GM21528 (cell line): ENCODE measurements at regions not wholly inside any gene's neighbourhood (a gene's known extent, or its start where the extent isn't known, plus 50 kb on each side); places are given as distances from the start of the nearest gene placed in this dataset.
A peak's percentile ranks its signal among the peaks of the same experiment; 100 is the strongest.
"Not testable (repeated sequence)": the region's sequence is repeated elsewhere in the genome, so short reads cannot be mapped to it uniquely, and the experiment has no call there.

ENCODE experiments used
- ATAC-seq: cut with Tn5 transposase; IDR thresholded peaks from one replicate; pipeline ENCODE4 v1.9.1; 2021; ENCODE audit warnings: mild to moderate bottlenecking, moderate library complexity; ENCODE audit not compliant: unreplicated experiment, low FRiP score

DNA sequence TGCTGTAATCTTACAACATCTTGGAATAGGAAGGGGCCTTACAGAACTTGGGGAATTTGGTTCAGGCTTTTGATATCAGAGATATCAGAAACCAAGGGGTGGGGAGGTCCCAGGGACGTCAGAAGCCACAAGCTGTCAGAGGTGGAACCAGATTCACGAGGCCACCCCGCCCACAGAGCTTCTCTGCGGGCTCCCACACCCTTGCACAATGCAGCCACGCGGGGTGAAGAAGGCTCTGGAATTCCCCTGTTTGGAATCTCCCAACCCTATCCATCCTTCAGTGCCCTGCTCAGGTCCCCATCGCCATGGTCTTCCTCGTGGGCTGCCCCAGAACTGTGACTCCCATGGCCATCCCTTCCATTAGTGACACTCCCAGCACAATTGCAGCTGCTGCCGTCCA is 247.1 kb upstream of the SHH start:
- no peak for ATAC-seq

DNA sequence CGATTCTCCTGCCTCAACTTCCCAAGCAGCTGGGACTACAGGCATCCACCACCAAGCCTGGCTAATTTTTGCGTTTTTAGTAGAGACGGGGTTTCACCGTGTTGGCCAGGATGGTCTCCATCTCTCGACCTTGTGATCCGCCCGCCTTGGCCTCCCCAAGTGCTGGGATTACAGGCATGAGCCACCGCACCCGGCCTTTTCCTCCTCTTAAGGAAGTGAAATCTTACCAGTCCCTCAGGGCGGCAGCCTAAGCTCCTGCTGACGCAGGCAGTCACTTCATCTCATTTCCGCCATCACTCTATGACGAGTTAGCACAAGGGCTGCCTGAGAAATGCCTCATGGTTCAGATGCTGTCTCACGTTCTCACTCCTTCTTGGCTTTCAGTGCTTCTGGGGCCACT is 246.0 kb upstream of the SHH start:
- no peak for ATAC-seq

DNA sequence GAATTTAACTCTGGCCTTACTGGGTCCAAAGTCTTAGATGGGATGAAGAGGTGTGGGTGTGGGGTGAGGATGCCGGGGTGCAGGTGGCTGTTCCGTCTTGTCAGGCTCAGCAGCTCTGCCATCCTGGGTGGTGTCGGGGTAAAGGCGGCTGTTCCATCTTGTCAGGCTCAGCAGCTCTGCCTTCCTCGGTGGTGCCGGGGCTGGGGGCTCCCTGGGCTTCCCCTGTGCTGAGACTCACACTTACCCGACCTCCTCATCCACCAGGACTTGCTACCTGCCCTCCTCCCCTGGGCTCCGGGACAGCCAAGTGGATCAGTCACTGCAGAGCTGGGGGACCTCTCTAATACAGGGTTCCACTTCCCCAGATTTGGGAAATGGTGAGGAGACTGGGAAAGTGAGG is 244.3 kb upstream of the SHH start:
- ATAC-seq, result no peak

DNA sequence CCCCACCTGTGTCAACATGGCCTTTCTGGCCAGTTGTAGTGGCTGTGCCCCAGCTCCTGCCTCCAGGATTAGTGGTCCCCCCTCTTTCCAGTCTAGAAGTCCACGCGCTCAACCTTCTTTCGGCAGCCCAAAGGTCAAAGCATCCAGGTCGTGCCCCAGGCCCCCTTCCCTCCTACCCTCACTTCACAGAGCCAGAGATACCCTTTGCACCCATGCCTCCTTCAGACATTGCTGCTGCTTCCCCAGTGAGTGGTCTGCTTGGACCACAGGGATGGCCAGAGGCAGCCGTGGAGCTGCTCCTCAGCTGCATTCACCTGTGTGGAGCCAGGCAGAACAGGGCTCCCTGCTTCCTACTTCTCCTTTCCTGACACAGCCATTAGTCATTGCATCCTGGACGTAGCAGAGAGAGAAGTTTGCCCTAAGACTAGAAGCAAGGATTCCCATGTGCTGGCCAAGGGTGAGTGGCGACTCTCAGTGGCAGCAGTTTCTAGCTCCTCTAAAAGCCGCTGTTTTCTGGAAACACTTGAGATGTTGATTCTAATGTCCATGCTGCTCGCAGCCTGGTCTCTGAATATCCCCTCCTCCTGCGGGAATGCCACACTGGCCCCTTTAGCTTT is 243.1 kb upstream of the SHH start:
- no peak for ATAC-seq

DNA sequence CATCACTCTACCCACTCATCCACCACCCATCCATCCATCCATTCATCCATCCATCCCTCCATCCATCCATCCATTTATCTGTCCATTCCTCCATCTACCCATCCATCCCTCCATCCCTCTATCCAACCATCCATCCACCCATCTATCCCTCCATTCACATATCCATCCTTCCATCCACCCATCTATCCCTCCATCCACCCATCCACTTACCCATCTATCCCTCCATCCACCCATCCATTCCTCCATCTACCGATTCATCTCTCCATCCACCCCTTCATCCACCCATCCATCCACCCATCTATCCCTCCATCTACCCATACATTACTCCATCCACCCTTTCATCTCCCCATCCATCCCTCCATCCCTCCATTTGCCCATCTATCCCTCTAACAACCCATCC is 239.6 kb upstream of the SHH start:
- no peak for ATAC-seq

DNA sequence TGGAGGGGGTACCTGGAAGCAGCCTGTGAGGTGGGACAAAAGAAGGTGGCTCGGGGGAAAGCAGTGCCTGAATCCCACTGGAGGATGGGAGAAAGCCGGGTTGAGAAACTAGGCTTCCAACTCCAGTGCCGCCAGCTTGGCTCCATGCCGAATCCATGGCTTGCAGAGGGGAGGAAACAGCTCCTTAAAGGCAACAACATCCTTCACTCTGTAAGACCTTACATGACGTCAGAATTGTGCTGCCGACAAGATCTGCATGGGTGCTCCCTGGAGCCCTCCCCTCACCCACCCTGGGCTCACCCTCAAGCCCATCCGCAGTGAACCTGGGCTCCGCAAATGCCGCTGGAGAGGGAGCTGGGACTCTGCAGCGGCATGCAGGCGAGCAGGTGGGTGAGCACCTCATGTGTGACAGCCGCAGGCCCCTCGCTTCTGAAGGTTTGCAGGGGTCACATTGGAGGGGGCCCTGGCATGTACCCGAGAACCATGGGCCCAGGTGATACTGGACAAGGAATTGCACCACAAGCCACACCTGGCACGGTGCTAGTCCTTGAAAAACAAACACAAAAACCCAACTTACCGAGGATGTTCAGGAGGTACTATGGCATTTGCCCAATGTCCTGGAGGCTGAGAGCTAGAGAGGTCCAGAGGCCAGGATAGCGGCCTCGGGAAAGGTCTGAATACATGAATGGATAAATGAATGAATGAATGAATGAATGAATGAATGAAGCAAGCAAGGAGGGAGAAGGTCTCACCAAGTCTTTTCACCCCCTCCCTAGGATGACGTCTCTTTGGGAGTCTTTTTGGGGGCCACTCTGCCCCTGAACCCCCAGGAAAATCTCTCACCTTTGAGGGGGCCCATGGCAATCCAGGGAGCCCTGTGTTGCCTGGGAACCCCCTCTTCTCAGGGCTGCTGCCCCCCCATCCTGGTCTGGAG is 238.6 kb upstream of the SHH start:
- ATAC-seq, result no peak

DNA sequence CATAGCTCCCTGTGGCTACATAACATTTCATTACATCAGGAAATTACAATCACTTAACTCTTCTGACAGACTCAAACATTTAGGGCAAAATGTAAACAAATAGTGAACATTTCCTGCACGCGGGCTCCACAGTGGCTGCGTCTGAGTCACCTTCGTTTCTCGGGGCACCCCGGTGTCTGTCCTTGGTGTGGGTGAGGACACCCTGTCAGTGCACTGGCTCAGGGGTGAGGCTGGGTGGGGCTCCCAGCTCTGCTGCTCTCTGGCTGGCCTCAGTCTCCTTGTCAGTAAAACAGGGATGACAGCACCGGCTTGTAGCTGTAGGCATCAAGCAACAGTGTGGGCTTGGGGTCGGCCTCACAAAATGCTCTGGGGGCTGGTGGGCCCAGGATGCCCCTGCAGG is 237.1 kb upstream of the SHH start:
- no peak for ATAC-seq

DNA sequence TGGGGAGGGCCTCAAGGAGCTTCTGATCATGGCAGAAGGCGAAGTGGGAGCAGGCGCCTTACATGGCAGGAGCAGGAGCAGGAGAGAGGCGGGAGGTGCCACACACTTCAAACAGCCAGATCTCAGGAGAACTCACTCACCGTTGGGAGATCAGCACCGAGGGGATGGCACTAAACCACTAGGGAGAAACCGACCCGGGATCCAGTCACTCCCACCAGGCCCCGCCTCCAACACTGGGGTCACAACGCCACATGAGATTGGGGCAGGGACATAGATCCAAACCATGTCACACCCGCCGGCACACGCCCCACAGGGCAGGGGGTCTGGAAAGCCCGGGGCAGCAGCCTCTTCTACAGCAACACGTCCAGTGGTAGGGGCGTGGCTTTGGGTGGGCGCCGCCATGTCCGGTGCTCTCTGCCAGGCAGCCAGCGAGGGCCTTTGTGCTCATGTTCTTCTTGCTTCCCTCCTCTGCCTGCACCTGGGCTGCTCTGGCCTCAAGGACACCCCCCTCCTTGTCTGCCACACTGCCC is 233.8 kb upstream of the SHH start:
- ATAC-seq, result no peak

DNA sequence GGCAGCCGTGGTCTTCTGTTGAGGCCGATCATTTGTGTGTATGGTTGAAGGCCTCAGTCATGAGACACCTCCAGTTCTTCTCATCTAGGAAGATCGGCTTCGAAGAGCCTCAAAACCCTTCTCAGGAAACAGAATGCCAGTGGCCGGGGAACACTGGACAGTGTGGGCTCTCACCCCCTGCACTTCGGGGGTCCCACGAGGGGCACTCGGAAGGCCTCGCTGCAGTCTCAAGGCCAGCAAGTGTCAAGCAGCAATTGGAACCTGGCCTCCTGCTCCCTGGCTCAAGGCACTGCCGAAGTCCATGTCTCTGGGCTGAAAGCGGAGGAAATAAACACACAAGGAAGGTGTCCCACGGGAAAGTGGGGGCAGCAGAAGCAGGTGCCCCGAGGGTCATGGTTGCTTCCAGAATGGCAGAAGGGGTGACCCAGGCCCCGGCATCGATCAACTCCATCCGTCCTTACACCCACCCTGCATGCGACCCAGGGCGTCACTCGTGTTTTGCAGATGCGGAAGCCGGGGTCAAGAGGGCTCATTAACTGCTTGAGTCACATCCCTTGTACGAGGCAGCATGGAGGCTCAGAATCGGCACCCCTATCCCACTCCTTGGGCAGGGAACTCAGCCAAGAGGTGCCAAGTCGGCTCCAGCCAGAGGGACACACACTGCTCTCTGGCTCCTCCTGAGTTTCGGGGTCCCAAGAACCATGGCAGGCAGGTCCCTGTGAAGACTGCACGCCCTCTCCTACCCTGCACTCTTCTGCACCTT is 231.3 kb upstream of the SHH start:
- no peak for ATAC-seq

DNA sequence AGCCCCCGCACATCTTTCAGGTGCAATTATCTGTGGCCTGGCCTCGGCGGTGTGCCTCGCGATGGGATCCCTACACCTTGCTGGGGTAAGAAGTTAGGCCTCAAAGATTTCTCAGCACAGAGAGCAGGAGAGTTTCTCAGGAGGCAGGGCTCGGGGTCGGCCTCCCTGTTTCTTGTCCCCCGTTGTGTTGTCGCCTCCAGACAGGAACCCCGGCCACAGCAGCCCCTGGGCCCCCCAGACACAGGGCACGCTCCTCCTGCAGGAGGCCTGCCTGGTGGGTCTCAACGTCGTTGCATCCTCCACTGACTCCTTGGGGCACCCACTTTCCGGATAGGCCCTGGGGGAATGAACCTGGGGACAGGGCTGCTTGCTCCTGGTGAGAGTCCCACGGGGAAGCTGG is 229.1 kb upstream of the SHH start:
- ATAC-seq, result no peak

DNA sequence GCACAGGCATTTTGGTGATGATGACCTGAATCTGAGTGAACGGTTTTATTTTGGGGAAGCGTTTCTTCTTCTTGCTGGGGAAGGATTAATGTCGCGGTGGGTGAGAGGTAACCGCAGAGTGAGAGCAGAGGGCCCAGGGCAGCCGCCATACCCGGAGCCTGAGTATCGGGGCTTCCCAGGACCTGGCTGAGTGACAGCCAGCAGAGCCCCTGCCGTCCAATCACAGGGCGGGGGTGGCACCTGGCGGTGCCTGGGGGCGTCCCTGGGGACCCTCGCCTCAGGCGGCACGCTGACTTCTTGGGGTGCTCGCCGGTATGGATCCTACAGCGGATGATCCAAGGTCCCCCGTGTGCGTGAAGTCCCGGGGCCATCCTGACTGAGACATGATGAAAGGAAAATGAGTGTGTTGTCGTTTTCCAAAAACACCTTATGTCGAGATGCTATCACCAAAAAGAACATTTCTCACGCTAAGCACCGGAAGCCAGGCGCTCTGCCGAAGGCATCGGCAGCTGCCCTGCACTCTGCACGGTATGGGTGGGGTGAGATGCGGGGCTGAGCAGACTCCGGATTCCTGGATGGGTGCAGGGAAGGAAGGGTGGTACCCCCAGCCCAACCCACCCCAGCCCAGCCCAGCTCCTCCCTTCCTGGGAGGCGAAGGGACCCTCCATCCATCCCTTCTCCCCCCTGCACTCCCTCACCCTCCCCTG is 227.9 kb upstream of the SHH start:
- ATAC-seq, result no peak

DNA sequence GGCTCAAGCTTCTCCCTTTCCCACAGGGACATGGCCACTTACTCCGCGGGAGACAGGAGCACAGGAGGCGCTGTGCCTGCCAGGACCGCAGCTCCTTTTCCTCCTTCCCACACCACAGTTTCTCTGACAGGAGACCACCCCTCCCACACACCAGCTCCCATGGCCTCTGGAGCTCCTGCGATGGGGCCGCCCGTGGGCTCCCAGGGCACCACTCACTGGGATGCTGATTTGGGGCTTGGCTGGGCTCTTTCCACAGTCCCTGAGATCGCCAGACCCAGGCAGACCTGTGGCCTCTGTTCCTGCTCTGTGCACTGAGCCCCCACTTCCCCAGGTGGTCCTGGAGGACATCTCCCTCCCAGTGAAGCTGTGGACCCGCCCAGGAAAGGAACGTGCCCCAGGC is 226.9 kb upstream of the SHH start:
- ATAC-seq, result no peak

DNA sequence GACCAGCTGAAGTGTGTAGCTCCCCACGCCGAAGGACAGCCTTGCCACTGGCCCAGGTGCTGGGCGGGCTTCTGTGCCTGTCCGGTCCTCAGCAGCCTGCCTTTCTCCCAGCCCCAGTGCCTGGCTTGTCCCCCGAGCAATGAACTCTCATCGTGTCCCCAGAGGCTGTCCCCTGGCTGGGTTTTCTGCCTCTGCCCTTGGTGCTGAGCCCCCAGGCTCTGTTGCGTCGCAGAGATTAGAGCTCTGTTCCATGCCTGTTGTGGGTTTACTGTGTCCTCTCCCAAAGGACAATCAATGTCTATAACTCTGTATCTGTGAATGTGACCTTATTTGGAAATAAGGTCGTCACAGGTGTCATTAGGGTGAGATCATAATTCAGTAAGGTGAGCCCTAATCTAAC is 226.1 kb upstream of the SHH start:
- no peak for ATAC-seq

DNA sequence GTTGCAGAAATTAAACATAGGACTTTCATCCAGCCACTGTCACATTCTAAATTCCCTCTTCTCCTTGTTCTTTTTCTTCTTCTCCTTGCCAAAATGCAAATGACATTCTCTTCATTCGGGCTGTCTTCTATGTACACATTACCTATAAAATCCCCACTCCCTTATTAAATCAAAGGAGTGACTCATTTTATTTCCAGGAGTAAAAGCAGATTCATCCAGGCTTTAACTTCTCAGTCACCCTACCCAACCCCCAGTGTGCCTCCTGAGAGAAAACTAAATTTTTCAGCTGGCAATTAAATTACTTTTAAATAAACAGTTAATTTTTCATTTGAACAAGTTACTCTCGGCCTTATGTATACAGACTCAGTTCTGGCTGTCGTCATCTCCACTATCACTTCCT is 223.9 kb upstream of the SHH start:
- ATAC-seq, result no peak

DNA sequence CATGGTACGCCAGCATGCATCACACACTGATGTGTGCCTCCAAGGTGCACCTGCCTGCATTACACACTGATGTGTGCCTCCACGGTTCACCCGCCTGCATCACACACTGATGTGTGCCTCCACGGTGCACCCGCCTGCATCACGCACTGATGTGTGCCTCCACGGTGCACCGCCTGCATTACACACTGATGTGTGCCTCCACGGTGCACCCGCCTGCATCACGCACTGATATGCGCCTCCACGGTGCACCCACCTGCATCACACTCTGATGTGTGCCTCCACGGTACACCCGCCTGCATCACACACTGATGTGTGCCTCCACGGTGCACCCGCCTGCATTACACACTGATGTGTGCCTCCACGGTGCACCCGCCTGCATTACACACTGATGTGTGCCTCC is 223.1 kb upstream of the SHH start:
- ATAC-seq, result not testable (repeated sequence)

DNA sequence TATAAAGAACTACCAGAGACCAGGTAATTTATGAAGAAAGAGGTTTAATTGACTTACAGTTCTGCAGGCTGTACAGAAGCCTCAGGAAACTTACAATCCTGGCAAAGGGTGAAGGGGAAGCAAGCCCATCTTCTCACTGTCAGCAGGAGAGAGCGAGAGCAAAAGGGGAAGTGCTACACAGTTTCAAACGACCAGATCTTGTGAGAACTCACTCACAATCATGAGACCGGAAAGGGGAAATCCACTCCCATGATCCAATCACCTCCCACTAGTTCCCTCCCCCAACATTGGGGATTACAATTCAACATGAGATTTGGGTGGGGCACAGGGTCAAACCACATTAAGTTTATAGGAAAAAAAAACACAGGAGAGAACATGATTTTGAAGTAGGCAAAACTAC is 222.1 kb upstream of the SHH start:
- peak; percentile 66 for ATAC-seq

DNA sequence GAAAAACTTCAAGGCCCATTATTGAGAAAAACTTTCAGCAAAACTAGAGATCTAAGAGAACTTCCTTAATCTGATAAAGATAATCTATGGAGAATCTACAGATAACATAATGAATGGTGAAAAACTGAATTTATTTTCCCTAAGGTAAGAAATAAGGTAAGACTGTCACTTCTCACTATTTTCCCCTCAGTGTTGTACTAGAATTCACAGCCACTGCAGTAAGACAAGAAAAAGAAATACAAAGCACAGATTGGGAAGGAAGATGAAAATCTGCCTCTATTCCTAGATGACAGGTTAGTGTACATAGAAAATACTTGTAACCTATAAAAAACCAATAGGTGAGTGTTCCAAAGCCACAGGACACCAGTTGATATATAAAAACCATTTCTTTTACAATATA is 220.7 kb upstream of the SHH start:
- ATAC-seq, result no peak

DNA sequence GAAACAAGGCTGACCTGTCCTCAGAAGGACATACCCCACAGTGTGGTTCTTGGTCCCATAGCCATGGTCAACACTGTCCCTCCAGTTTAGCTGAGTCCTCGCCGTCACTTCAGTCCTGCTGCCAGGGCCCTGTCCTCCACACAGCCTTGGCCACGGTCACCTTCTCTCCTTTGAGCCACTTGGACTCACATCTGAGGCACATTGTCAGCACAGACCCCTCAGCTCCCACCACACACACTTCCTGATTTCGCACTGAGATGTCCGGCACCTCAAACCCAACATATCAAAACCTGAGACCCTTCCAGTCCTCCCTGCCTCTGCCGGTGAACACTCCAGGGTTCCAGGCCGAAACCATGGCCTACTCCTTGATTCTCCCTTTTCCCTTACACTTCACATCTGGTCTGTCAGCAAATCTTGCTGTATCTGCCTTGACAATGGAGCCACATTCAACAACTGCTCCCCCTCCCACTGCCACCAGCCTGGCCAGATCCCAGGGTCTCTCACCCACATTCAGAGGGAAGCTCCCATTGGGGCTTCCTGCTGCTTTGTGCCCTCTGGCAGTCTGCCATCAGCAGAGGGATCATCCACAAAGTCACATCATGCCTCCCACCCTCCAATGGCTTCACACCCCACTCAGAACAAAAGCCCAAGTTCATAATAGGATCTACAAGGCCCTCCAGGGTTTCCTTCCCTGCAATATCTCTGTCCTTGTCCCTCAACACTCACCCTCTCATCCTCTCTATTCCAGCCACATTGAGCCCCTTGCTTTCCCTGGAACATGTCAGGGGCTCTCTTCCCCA is 219.6 kb upstream of the SHH start:
- ATAC-seq, result no peak

DNA sequence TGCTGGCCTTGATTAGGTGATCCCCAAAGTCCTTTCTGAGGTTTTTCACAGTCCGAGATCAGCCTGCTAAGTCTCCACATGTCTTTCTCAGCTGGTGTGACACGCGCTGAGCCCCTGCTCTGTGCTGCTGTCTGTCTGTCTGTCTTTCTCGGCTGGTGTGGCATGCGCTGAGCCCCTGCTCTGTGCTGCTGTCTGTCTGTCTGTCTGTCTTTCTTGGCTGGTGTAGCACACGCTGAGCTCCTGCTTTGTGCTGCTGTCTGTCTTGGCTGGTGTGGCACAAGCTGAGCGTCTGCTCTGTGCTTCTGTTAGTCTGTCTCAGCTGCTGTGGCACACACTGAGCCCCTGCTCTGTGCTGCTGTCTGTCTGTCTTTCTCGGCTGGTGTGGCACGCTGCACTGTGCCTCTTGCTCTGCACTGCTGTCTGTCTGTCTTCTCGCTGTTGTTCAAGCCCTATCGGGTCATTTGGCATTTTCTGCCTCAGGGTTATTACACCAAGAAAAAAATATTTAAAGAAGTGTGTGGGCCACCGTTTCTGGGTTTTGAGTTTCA is 217.3 kb upstream of the SHH start:
- no peak for ATAC-seq

DNA sequence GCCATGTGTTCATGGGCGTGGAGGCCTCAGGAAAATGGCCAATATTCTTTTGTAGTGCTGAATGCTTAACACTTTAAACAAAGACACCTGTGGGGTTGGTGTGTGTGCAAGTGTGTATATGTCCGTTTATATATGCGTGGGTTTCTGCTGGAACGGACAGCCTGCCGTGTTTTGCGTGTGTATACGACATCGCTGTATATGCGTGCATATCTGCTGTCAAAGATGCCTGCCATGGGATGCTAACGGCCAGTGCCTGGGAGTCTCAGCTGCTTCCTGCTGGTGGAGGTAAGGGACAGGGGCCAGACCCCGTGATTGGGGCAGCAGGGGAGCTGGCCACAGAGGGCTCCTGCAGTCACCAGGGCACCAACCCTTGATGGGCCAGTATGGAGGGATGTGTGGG is 216.3 kb upstream of the SHH start:
- no peak for ATAC-seq
